Adrenal gland (tissue), 9 donors: ENCODE measurements at regions not wholly inside any gene's neighbourhood (a gene's known extent, or its start where the extent isn't known, plus 50 kb on each side); places are given as distances from the start of the nearest gene placed in this dataset.

Source experiments
- DNase-seq, 7 donors: peaks; one replicate each; pipeline ENCODE4 v3.0.0-alpha.2; 2019 to 2020
- H3K27ac ChIP-seq, 5 donors: fragments of 200-600 bp; sonication (generic) in 4 of 5; 1 replicate in 3 of 5; 2 replicates in 2 of 5; pipeline versions ENCODE4 v1.5.1 to v1.8.0; 2016 to 2020; ENCODE audit warnings: mild to moderate bottlenecking in 1 of 5
- H3K27me3 ChIP-seq: fragments of 200-600 bp; 2 replicates; pipeline ENCODE4 v1.8.0; 2021
- H3K36me3 ChIP-seq, 2 donors: fragments of 200-600 bp; replicated peaks in 1 of 2; 1 replicate in 1 of 2; 2 replicates in 1 of 2; pipeline versions ENCODE4 v1.5.1 to v1.8.0; 2018 to 2022
- H3K4me1 ChIP-seq, 2 donors: fragments of 200-600 bp; replicated peaks in 1 of 2; 1 replicate in 1 of 2; 2 replicates in 1 of 2; pipeline versions ENCODE4 v1.5.1 to v1.8.0; 2018 to 2021
- H3K4me3 ChIP-seq, 4 donors: fragments of 200-600 bp; sonication (generic) in 3 of 4; one replicate each; pipeline ENCODE4 v1.5.1; 2016 to 2018
- H3K9me3 ChIP-seq, 3 donors: fragments of 200-600 bp; sonication (generic) in 1 of 3; replicated peaks in 1 of 3; 1 replicate in 2 of 3; 2 replicates in 1 of 3; pipeline versions ENCODE4 v1.5.1 to v1.8.0; 2016 to 2021
- CTCF ChIP-seq, 6 experiments: fragments of 450-650 bp in 4 of 6; fragments of 200-600 bp in 2 of 6; sonication (generic) in 1 of 6; IDR thresholded peaks; 1 replicate in 5 of 6; 2 replicates in 1 of 6; pipeline versions ENCODE4 v1.5.1 to v1.8.0; 2016 to 2021; ENCODE audit warnings: antibody characterized with exemption in 6 of 6, mild to moderate bottlenecking in 2 of 6, moderate library complexity in 1 of 6
- POLR2A ChIP-seq, 2 donors: fragments of 450-650 bp; IDR thresholded peaks; one replicate each; pipeline ENCODE4 v1.6.1; 2017; ENCODE audit warnings: antibody characterized with exemption in 2 of 2, mild to moderate bottlenecking in 2 of 2, moderate library complexity in 1 of 2
- WGBS, 4 donors: extraction: QIAGEN DNeasy Blood & Tissue Kit in 2 of 4; methylation state at CpG; one replicate each; pipeline versions ENCODE4 v1.1.5 to v1.1.7; 2013 to 2017; 5-methylcytosine and 5-hydroxymethylcytosine counted together
- intact Hi-C, 2 donors: fragments of 100-400 bp; cut with DNase I; formaldehyde crosslinking; loops; one replicate each; pipeline versions ENCODE4 v1.14.1 to v1.15.0; 2022 to 2023
- donor health status: healthy with polysubstance abuse.
- donor health status: Bipolar disorder and iron deficiency.
- donor health status: DM: yes; HTN: yes; CAD: no.
- donor health status: DM: no; HTN: no; CAD: no.
- donor health status: DM: no; HTN: no; CAD: no.

GRCh38 chr3:167892205-167892604 is 156.7 kb downstream of the SERPINI1 start:
- 49 to 73% (median 54%) methylated on average over 4 of the region's 4 CpGs for WGBS, 4 donors
- Histone ChIP-seq H3K4me3 (no peak overlapping the region), H3K4me1 (no peaks in the 10 kb centered on the region), H3K36me3 (no peaks in the 10 kb centered on the region), H3K27ac (no peak overlapping the region), H3K27me3 (no peaks in the 10 kb centered on the region), H3K9me3 (no peaks in the 10 kb centered on the region)
- DNase-seq, result no peak
- TF ChIP-seq POLR2A (IDR thresholded peaks at IDR 0.05) (no peak), CTCF (IDR thresholded peaks at IDR 0.05) (no peak)
- intact Hi-C loops, result no loop called here

- H3K4me3 ChIP-seq, result no peak overlapping the region
- H3K36me3 ChIP-seq, result no peaks in the 10 kb centered on the region
- WGBS, 4 donors, result 43 to 58% (median 45%) methylated on average over 1 of the region's 1 CpG
- no peaks in the 10 kb centered on the region for H3K27me3 ChIP-seq
- TF ChIP-seq CTCF (IDR thresholded peaks at IDR 0.05), result no peak
- TF ChIP-seq POLR2A (IDR thresholded peaks at IDR 0.05), result no peak
- DNase-seq, result no peak
- H3K27ac ChIP-seq, result no peak overlapping the region
- no peaks in the 10 kb centered on the region for H3K4me1 ChIP-seq
- H3K9me3 ChIP-seq, result no peaks in the 10 kb centered on the region
- intact Hi-C loops, result no loop called here
Measured at GRCh38 chr3:167887096-167887495, 151.6 kb downstream of the SERPINI1 start.

GRCh38 chr3:167886690-167887089 is 151.2 kb downstream of the SERPINI1 start:
- Histone ChIP-seq H3K4me3 (no peak overlapping the region), H3K9me3 (no peaks in the 10 kb centered on the region), H3K27me3 (no peaks in the 10 kb centered on the region), H3K36me3 (no peaks in the 10 kb centered on the region), H3K4me1 (no peaks in the 10 kb centered on the region), H3K27ac (no peak overlapping the region)
- no peak for TF ChIP-seq POLR2A (IDR thresholded peaks at IDR 0.05)
- no peak for TF ChIP-seq CTCF (IDR thresholded peaks at IDR 0.05)
- no peak for DNase-seq
- intact Hi-C loops, result no loop called here
- WGBS, 4 donors, result 56 to 76% (median 69%) methylated on average over 2 of the region's 2 CpGs

- no peak overlapping the region for H3K27ac ChIP-seq
- no peak overlapping the region for H3K4me3 ChIP-seq
- no peaks in the 10 kb centered on the region for H3K4me1 ChIP-seq
- DNase-seq, result no peak
- WGBS, 4 donors, result 61 to 71% (median 65%) methylated on average over 1 of the region's 1 CpG
- intact Hi-C loops, result no loop called here
- no peak for TF ChIP-seq POLR2A (IDR thresholded peaks at IDR 0.05)
- TF ChIP-seq CTCF (IDR thresholded peaks at IDR 0.05), result no peak
- H3K9me3 ChIP-seq, result no peaks in the 10 kb centered on the region
- H3K36me3 ChIP-seq, result no peaks in the 10 kb centered on the region
- H3K27me3 ChIP-seq, result no peaks in the 10 kb centered on the region
Measured at GRCh38 chr3:167885277-167885676, 149.8 kb downstream of the SERPINI1 start.
